ENCODE measurements at regions not wholly inside any gene's neighbourhood (a gene's known extent, or its start where the extent isn't known, plus 50 kb on each side); places are given as distances from the start of the nearest gene placed in this dataset.

DNA sequence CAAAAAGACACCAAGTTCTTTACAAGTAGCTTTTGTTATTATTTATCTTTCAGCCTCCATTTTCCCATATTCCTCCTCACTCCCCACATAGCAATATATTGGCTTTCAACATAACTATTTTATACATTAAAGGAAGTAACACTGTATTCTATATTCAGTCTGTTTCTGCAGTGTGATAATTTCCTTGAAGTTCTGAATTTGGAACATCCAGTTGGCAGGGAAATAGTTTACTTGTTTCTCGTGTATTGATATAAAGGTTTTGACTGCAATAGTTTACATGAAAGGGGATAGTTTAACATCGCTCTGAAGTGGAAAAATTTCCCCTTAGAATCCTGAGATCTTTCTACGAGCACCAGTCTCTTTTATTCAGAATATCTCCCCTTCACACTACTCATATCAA lies 341.5 kb upstream of the ANO3 start:
- Histone ChIP-seq H3K4me1 (ENCODE audit: control insufficient read depth in 1 of 2, low read depth in 2 of 2) (no peaks in the 10 kb centered on the region), H3K27ac (no peak overlapping the region), H3K9me3 (no peaks in the 10 kb centered on the region), H3K36me3 (no peaks in the 10 kb centered on the region), H3K27me3 (replicated peaks; ENCODE audit: insufficient read depth) (no peaks in the 10 kb centered on the region), H3K4me3 (no peak overlapping the region)
- TF ChIP-seq, protein P1, sequence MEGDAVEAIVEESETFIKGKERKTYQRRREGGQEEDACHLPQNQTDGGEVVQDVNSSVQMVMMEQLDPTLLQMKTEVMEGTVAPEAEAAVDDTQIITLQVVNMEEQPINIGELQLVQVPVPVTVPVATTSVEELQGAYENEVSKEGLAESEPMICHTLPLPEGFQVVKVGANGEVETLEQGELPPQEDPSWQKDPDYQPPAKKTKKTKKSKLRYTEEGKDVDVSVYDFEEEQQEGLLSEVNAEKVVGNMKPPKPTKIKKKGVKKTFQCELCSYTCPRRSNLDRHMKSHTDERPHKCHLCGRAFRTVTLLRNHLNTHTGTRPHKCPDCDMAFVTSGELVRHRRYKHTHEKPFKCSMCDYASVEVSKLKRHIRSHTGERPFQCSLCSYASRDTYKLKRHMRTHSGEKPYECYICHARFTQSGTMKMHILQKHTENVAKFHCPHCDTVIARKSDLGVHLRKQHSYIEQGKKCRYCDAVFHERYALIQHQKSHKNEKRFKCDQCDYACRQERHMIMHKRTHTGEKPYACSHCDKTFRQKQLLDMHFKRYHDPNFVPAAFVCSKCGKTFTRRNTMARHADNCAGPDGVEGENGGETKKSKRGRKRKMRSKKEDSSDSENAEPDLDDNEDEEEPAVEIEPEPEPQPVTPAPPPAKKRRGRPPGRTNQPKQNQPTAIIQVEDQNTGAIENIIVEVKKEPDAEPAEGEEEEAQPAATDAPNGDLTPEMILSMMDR (IDR thresholded peaks at IDR 0.05) = no peak
- ATAC-seq (ENCODE audit: insufficient number of reproducible peaks, low FRiP score, low read depth) = no peak
- DNase-seq (ENCODE audit: low spot score) = no peak

DNA sequence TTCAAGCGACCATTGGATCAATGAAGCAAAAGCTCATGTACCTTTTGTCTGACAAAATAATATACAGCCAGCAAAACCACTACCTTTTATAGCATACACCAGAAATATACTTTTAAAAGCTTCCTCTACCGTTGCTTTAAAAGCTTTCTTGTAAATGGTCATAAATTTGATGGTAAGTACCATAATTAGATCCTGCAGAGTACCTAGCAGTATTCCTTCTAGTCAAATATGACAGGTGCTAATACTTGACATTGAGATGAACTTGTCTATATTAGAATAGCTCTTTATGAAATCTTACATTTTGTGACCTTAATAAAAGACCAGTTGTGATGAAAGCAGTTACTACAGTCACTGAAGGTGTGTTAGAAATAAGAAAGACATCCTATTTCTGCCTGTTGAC lies 340.5 kb upstream of the ANO3 start:
- Histone ChIP-seq H3K9me3 (no peaks in the 10 kb centered on the region), H3K27ac (no peak overlapping the region), H3K4me3 (no peak overlapping the region), H3K4me1 (ENCODE audit: control insufficient read depth in 1 of 2, low read depth in 2 of 2) (no peaks in the 10 kb centered on the region), H3K36me3 (no peaks in the 10 kb centered on the region), H3K27me3 (replicated peaks; ENCODE audit: insufficient read depth) (no peaks in the 10 kb centered on the region)
- TF ChIP-seq, protein P1 (IDR thresholded peaks at IDR 0.05) = no peak
- ATAC-seq (ENCODE audit: insufficient number of reproducible peaks, low FRiP score, low read depth) (no peak), DNase-seq (ENCODE audit: low spot score) (no peak)

DNA sequence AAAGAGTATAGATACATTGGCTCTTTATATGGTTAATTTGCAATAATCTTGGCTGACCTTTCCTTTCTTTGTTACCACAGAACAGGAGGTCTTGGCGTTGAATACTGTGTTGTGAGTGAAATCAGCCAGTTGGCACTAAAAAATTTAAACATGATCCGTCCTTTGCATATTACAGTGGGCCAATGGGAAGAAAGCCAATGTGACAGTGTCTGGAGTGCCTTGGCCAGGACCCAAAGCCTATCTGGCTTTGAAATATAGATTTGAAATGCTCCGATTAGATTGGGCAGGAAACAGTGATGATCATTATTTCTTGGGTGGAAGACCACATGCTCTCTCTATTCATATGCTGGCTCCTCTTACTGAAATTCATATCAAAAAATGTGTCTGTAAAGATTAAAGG lies 339.6 kb upstream of the ANO3 start:
- ATAC-seq (ENCODE audit: insufficient number of reproducible peaks, low FRiP score, low read depth) (no peak), DNase-seq (ENCODE audit: low spot score) (no peak)
- Histone ChIP-seq H3K36me3 (no peaks in the 10 kb centered on the region), H3K4me1 (ENCODE audit: control insufficient read depth in 1 of 2, low read depth in 2 of 2) (no peaks in the 10 kb centered on the region), H3K27me3 (replicated peaks; ENCODE audit: insufficient read depth) (no peaks in the 10 kb centered on the region), H3K4me3 (no peak overlapping the region), H3K9me3 (no peaks in the 10 kb centered on the region), H3K27ac (no peak overlapping the region)
- TF ChIP-seq, protein P1 (IDR thresholded peaks at IDR 0.05) = no peak

DNA sequence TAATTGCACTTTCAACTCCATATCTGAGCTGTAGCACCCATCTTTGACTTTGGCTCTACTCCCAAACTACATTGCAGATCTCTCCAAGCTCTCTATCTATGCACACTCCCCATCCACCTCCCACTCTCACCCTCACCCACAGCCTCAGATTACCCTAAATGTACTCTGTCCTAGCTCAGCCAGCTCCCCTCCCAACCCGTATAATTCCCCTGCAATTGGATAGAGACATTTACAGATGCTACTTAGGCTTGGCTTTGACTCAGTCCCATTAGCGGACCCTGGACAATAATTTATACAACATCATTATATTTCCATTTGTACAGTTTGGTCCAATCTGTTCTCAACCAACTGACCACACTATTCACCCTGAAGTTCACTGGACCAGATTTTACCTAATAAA lies 338.9 kb upstream of the ANO3 start:
- Histone ChIP-seq H3K4me1 (ENCODE audit: control insufficient read depth in 1 of 2, low read depth in 2 of 2) (no peaks in the 10 kb centered on the region), H3K9me3 (no peaks in the 10 kb centered on the region), H3K27ac (no peak overlapping the region), H3K4me3 (no peak overlapping the region), H3K27me3 (replicated peaks; ENCODE audit: insufficient read depth) (no peaks in the 10 kb centered on the region), H3K36me3 (no peaks in the 10 kb centered on the region)
- ATAC-seq (ENCODE audit: insufficient number of reproducible peaks, low FRiP score, low read depth) (no peak), DNase-seq (ENCODE audit: low spot score) (no peak)
- TF ChIP-seq, protein P1 (IDR thresholded peaks at IDR 0.05) = no peak

DNA sequence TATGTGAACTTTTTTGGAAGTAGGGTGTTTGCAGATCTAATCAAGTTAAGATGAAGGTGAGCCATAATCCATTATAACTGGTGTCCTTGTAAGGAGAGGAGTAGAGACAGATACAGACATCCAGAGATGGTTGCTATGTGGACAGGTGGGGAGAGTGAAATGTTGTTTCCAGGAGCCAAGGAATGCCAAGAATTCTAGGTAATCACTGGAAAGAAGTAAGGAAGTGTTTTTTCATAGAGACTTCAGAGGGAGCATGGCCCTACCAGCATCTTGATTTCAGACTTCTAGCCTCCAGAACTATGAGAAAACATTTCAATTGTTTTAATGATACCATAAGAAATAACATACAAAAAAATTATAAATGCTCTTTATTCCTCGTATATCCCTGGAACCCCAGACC lies 320.5 kb upstream of the ANO3 start:
- H3K4me1 ChIP-seq (ENCODE audit: control insufficient read depth in 1 of 2, low read depth in 2 of 2) = no peaks in the 10 kb centered on the region
- H3K27me3 ChIP-seq (replicated peaks; ENCODE audit: insufficient read depth) = no peaks in the 10 kb centered on the region
- H3K9me3 ChIP-seq = no peaks in the 10 kb centered on the region
- ATAC-seq (ENCODE audit: insufficient number of reproducible peaks, low FRiP score, low read depth) = no peak
- DNase-seq (ENCODE audit: low spot score) = no peak
- no peaks in the 10 kb centered on the region for H3K36me3 ChIP-seq
- H3K27ac ChIP-seq = no peak overlapping the region
- TF ChIP-seq, protein P1 (IDR thresholded peaks at IDR 0.05) = no peak
- no peak overlapping the region for H3K4me3 ChIP-seq

Measured in thoracic aorta (tissue), 2 donors.